ENCODE measurements at regions not wholly inside any gene's neighbourhood (a gene's known extent, or its start where the extent isn't known, plus 50 kb on each side); places are given as distances from the start of the nearest gene placed in this dataset.

DNA sequence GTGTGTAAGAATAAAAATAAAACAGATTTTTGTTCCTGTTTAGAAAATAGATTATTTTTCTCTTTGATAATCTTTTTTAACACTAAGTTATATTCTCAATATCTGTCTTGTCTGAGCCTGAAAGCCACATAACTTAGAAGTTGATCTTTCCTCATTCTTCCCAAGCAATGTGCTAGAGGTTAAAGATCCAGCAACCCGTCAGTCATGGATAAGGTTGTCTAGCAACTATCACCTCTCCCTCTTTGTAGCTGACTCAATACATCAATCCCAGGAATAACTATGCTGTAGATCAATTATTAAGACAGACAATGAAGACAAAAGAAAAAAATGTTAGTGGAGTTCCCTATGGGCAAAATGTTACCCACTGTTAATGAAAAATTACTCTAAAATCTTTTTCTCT, 813.1 kb upstream of the CCDC179 start:
- DNase-seq (ENCODE audit: low spot score): no peak

DNA sequence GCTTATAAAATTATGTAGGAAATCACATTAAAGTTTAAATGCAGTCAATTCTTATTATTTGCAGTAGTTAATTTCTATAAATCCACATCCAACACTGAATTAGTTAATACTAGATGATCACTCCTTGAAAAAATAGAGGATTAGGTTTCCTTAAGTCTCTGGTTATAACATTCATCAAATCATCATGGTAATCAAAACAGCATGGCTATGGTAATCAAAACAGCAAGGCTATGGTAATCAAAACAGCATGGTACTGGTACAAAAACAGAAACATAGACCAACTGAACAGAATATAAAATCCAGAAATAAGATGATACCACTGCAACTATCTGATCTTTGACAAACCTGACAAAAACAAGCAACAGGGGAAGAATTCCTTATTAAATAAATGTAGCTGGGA, 814.6 kb upstream of the CCDC179 start:
- no peak for DNase-seq (ENCODE audit: low spot score)

DNA sequence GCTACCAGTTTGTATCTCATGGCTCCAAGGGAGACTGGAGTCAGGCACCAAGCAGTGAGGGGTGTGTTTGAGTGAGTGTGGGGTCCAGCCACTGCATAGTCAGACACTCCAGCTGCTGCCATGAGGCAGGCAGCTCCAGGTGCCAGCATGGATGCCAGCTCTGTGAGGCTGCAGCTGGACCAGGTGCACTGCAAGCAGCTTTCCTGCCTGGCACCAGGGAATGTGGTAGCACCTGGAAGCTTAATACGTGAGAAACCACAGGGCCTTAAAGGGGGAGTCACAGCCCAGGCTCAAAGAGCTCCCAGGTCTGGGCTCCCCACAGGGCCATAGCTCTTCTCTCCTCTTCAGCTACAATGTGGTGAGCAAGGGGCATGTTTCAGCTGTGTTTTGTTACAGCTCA, 817.8 kb upstream of the LUZP2 start:
- DNase-seq (ENCODE audit: low spot score): no peak

DNA sequence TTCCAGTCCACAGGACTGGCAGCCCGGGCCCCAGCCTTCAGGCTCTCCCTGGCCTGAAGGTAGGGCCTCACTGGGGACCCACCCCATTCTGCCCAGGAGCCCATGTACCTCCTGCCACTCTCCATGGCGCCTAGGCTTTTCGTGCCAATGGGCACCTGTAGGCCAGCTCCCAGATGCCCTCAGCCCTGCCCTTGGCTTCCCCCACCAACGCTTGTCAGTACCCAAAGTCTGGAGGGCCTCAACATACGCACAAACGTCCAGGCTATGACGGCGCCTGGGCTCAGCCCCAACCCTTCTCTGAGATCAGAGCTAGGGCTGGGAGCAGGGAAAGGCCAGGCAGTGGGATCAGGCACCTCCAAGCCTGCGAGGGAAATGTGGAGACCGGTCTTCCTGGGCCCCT, 816.9 kb upstream of the LUZP2 start:
- no peak for DNase-seq (ENCODE audit: low spot score)

DNA sequence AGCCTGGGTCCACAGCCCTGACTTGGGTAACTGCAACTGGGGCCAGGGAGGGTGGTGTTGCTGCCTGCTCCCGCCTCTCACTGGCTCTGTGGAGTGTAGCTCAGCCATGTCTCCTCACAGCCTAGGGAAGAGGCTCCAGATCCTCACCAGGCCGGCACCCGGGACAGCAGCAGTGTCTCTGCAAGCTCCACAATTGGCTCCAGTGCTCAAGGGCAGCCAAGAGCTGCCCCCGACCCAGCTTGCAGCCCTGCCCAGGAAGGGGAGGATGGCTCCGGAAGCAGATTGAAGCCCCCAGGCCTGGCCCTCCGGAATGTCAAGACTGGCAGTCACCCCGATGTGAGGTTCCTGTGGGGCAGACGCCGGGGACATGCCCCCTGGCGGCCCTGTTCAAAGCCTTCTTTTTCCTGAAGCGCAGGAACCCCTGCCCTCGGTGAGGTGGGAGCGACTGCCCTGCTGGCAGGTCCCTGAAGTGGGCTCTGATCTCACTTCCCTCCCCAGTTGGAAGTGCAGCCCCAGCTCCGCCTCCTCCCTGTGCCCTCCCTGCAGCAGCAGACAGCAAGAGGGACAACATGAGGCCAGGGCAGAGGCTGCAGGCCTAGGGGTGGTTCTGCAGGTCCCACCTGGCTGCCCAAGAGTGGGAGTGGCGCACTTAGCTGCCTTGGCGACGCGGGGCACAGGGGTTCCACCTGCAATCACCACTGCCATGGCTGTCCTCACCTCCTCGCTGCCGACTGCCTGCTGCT, 816.2 kb upstream of the LUZP2 start:
- no peak for DNase-seq (ENCODE audit: low spot score)

DNA sequence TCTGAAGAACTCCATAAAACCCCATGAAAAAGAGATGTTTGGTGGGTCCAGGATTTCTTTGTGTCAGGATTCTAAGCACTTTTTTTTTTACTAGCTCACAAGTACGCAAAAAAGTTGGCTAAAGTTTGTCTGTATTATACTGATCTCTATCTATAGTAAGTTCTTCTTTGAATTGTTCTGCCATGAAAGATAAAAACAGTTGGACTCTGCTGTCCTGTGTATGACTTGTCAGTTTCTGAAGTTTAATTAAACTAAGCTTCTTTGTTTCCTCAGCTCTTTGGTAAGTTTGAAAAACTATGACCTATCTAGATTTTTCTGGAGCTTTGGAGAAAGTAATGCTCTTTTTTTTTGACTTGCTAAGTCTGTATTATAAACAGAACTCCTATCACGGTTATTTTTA, 812.2 kb upstream of the LUZP2 start:
- DNase-seq (ENCODE audit: low spot score): no peak

DNA sequence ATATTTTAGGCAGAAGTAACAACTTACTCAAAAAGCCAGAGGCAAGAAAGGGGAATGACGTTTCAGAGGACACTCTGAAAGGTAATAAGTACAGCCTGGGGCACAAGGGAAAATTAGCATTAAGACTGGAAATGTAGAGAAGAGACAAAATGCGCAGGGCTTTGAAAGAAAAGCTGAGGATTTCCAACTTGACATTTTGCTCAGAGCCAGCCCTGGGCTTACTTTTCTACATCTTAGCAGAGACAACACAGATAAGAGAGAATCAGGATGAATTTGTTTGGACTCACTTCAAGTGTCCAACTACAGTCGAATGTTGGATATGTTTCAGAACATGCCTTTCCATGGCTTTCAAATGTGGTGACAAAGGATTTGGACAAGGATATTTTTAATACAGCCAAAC, 808.9 kb upstream of the LUZP2 start:
- no peak for DNase-seq (ENCODE audit: low spot score)

DNA sequence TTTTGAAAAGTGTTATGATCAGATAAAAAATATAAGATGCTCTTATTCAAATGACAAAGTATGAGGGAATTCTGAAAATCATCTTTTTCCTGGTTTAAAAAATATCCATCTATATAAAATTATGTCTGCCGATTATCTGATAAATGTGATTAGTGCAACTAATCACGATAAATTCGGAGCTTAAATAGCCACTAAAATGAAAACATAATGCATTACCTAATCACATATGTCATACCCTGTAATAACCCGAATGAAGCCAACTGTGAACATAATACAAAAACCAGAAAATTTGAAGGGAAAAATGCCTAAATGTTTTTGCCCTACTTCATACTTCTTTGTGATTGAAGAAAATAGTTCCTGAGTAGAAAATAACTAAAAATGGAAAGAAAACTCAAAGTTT, 808.4 kb upstream of the LUZP2 start:
- DNase-seq (ENCODE audit: low spot score): no peak

DNA sequence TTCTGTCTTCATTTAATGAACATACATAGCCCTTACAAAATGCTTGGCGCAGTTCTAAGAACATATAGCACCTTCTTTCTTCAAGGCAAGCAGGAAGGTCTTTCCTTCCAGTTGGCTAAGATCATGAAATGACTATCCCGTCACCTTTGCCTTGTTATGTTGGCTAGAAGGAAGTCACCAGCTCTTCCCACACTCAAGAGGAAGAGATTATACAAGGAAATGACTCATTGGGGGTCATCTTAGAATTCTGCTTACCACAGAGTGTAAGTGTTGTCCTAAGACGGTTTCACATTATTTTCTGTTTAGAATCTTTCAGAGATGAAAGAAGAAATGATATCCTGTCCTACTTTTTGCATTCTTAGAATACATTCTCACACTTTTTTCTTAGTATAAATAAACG, 808.0 kb upstream of the LUZP2 start:
- DNase-seq (ENCODE audit: low spot score): no peak

DNA sequence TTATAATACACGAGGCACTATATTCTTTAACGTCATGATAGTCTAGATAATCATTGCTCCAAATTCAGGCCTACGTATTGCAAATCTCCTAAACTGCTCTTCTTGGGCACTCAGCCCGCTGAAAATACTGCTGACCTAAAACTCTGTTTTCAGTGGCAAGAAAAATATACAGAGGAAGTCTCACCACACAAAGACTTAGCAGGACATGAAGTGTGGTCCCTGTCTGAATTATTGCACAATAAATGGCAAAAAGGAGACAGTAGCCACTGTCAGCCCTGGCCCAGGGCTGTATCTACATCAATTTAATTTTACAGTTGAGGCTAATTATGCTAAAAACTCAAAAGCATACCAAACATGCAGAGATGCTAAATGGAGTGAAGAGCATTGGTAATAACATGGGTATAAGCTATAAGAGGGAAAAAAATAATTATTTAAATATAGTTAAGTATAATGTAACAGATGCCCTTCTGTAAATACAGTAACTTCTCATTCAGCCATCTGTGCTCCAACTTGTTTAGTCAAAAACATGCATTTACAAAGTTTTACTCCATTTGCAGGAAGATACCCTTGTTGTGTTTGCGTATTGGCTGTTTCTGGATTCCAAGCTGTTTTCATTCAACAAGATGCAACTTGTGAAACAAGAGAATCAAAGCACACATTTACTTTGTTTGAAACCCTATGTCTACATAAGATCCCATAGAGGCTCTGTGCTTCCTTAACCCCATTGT, 800.0 kb upstream of the LUZP2 start:
- DNase-seq (ENCODE audit: low spot score): no peak

DNA sequence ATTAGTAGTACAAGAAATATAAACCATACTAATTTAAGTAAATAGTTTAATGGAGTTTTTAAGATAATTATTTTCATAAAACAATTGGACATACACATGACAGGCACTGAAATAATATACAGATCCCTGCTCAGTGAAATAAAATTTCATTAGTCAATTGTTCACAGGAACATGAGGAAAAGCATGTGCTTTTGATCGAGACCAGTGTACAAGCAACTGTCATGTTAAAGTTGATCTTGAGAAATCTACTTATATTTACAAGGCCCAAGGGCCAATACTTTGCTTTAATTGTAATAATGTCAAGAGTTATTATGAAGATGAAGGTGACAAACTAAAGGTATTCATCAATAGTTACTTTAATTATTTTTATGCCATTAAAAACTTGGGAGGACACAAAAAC, 792.7 kb upstream of the LUZP2 start:
- DNase-seq (ENCODE audit: low spot score): no peak

DNA sequence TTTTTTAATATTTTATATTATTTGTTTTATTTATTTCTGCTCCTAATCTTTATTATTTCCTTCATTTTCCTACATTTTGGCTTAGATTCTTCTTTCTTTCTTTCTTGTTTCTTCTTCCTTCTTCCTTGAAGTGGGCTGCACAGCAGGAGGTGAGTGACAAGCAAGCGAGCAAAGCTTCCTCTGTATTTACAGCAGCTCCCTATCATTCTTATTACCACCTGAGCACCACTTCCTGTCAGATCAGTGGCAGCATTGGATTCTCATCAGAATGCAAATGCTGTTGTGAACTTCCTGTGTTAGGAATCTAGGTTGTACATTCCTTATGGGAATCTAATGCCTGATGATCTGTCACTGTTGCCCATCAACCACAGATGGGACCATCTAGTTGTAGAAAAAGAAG, 784.9 kb upstream of the LUZP2 start:
- no peak for DNase-seq (ENCODE audit: low spot score)

DNA sequence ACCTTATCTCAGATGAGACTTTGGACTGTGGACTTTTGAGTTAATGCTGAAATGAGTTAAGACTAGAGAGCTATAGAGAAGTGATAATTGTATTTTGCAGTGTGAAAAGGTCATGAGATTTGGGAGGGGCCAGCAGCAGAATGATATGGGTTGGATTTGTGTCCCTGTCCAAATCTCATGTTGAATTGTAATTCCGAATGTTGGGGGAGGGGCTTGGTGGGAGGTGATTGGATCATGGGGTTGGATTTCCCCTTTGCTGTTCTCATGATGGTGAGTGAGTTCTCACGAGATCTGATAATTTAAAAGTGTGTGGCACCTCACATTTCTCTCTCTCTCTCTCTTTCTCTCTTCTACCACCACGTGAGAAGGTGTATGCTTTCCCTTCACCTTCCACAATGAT, 777.8 kb upstream of the LUZP2 start:
- no peak for DNase-seq (ENCODE audit: low spot score)

DNA sequence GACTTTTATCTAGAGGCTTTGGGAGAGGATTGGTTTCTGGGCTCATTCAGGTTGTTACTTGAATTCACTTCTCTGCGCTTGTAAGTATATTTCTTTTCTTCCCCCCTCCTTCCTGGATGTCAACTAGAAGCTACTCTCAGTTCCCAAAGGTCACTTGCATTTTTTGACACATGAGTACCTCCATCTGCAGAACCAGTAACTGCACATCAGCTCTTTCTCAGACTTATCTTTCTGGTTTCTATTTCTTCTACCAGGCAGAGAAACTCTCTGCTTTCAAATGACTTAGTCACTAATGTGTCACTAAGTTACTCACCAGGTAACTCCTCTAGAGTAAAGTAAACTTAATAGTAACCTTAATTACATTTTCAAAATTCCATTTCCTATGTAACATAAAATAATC, 773.0 kb upstream of the LUZP2 start:
- no peak for DNase-seq (ENCODE audit: low spot score)

DNA sequence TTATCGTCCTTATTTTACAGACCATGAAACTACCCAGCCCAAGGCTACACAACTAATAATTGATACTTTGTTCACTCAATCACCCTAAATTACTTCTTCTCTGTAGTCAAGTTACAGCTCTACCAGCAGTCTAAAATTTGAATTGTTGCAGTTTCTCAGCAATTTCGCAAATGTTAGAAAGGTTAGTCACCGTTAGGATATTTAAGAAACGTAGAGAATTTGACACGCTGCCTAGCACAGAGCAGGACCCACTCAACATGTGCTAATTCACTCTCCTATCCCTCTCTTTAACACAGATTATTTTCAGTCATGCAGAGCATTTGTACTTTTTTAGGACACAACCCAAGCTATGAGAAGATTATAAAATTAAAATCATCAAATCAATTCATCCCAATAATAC, 771.1 kb upstream of the LUZP2 start:
- no peak for DNase-seq (ENCODE audit: low spot score)

DNA sequence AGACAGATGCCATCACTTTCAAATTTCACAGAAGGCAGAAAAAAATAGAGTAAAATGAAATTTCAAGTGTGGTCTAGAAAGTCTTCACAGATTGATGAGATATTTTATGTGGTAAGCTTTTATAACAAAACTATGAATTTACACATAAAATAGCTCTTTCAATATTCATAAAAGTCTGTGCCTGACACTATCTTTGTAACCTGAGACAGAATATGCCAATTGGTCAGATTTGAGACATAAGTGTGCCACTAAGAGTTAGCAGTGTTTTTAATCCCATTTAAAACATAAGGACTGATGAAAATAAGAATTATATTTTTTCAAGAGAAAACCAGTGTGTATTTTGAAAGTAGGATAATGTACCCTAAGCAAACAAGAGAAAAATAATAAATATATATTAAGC, 769.5 kb upstream of the LUZP2 start:
- no peak for DNase-seq (ENCODE audit: low spot score)

DNA sequence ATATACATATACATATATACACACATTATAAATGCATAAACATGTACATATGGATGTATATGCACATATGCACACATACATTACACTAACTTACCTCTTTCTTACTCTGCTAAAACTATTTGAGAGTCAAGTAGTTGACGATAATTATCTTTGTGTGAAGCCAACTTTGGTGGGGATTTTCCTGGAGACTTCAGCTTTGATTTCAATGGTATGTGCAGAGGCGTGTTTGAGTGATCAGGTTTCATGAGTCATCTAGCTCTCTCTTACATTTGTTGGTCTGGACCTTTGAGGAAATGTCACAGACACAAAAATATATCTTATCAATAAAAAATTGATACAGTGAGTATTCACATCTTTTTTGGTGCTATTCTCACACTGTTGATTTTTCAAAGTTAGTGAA, 769.1 kb upstream of the LUZP2 start:
- no peak for DNase-seq (ENCODE audit: low spot score)

DNA sequence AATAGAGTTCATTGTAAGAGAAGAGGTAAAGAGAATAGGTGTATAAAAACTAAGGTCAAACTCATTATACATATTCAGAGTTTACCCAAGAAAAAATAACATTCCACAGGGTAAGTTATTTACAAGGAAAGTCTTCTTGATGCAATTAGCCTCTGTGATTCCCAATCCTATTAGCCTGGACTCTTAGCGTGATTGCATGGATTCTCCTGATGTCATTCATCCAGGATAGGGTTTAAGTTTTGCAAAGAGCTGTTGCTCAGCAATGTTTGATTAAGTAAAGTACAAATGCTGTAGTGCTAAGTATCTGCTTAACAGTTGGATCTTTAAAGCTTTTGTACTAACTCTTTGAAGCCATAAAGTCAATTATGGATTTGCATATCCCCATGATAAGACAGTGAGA, 767.8 kb upstream of the LUZP2 start:
- DNase-seq (ENCODE audit: low spot score): no peak

DNA sequence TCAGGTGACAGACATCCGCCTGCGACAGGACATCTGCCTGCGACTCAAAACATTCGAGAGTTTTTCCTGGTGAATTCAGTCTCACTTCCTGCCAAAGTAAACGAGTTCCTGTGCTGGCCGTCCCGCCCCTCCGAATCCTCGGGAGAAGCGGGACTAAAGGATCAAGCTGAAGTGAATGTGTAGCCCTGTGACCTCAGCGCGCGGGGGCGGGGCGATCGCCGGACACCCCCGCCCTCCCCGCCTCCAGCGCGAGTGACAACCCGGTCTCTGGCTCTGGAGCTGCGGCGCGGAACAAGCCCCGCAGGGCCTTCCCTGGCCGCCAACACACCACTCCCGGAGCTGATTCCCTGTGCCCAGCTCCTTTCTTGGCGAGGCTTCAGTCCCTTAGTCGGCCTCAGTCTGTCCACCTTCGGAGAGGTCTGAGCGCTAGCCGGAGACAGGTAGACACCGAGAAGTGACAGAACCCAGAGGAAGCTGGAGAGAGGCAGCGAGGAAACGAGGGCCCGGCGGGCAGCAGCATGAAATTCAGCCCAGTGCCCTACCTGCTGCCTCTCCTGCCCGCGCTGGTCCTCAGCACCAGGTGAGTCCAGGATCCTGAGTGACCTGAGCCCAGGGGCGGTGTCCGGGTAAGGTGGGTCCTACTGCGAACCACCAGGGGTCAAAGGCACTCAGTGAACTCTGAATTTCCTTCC, 766.4 kb upstream of the LUZP2 start:
- DNase-seq (ENCODE audit: low spot score): no peak

DNA sequence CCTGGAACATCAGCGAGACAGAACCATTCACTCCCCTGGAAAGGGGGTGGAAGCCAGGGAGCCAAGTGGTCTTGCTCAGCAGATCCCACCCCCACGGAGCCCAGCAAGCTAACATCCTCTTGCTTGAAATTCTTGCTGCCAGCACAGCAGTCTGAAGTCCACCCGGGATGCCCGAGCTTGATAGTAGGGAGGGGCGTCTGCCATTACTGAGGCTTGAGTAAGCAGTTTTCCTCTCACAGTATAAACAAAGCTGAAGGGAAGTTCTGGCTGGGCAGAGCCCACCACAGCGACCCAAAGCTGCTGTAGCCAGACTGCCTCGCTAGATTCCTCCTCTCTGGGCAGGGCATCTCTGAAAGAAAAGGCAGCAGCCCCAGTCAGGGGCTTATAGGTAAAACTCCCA, 764.8 kb upstream of the LUZP2 start:
- no peak for DNase-seq (ENCODE audit: low spot score)

DNA sequence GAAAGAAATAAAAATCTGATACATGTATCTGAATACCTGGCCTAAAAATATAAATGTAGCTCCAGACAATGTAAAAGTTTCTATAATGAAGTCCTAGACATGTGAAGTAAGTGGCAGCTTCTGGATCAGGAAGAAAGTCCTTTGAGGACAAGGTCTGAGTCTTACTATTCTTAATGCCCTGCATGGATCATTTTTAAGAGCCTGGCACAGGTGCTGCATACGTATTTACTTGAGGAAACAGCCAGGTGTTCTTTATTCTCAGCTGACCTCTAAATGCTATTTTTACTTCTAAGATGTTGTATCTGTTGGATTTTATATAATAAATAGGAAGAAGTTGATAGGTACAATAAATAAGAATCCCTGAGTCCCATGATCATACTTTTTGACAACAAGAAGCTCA, 750.0 kb upstream of the LUZP2 start:
- no peak for DNase-seq (ENCODE audit: low spot score)

DNA sequence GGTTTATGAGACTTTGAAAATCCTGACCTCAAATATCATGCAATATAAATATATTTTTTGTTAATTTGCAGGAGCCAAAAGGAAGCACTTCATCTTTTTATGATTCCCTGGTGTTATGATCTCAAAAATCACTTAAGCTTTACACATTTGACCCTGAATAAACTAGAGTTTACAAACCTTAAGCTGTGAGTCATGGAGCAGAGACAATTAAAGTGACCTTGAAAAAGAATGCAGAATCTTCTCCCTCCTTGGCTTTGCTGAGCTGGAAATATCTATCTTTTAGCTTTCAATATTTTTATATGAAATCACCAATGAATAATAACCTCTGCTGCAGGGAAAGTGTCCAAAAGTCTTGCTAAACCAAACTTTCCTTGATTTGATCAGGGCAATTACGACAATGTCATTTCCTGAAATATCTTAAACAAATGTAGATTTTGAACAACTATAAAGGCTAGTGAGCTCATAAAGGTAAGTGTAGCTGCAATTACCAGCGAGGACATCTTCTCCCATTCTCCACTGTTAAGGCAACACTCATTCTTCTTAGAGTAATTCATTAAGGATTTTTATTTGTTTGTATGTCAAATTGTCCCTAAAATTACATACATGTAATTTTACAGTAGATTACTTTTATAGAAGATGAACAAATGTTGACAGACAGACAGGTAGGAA, 747.0 kb upstream of the LUZP2 start:
- DNase-seq (ENCODE audit: low spot score): no peak

DNA sequence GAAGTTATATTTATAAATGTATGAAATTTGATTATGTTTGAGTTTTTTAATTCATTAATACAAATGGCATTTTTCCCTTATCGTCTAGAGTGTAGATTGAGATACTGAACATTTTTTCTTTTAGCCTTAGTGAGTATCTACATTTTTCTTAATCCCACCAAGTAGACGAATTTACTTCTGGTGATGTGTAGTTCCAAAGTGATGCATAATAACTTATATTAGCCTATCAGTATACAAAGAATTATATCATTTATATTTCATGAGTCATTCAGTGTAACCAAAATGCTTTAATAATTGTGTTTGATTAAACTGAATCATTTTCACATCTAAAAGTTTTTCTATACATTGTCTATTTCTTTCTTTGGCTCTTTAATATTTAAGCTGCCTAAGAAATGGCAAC, 745.6 kb upstream of the LUZP2 start:
- no peak for DNase-seq (ENCODE audit: low spot score)
